Panc1 (cell line): ENCODE measurements at regions not wholly inside any gene's neighbourhood (a gene's known extent, or its start where the extent isn't known, plus 50 kb on each side); places are given as distances from the start of the nearest gene placed in this dataset.

Experiments used
- ATAC-seq: fragments of 200-7000 bp; cut with Tn5 transposase; 2 replicates; pipeline ENCODE4 v1.9.1; 2020; ENCODE audit warnings: mild to moderate bottlenecking, moderate library complexity
- BruUV-seq: library from RNA; stranded (reverse); fragments of 400-500 nt; replicated peaks from 2 replicates; lab custom pipeline; 2021; lab: Mats Ljungman, UMichigan
- CTCF ChIA-PET: fragments of 300-600 bp; sonication (Branson Sonifier 250); formaldehyde crosslinking; loops from one replicate; lab custom pipeline; 2022; ENCODE audit warnings: antibody characterized with exemption; lab: Charles Lee
- POLR2A ChIA-PET: fragments of 300-600 bp; sonication (Branson Sonifier 250); formaldehyde crosslinking; loops from one replicate; lab custom pipeline; 2022; ENCODE audit warnings: antibody characterized with exemption; lab: Charles Lee
- DNase-seq: peaks from one replicate; pipeline ENCODE4 v3.0.0-alpha.2; 2010; ENCODE audit warnings: low read depth, low spot score
- H3K27ac ChIP-seq: 2 replicates; pipeline ENCODE4 v1.5.1; 2011; ENCODE audit warnings: mild to moderate bottlenecking, low read length, inconsistent platforms
- H3K27me3 ChIP-seq: fragments of 200-500 bp; sonication (Bioruptor generic); 2 replicates; pipeline ENCODE4 v1.6.0; 2014; ENCODE audit warnings: low read length, inconsistent platforms; ENCODE audit not compliant: control insufficient read depth, insufficient read depth
- H3K36me3 ChIP-seq: fragments of 200-500 bp; sonication (Bioruptor generic); 2 replicates; pipeline ENCODE4 v1.5.1; 2014; ENCODE audit warnings: inconsistent platforms, mild to moderate bottlenecking, low read length, moderate library complexity; ENCODE audit not compliant: control insufficient read depth, insufficient read depth
- H3K4me1 ChIP-seq: 2 replicates; pipeline ENCODE4 v1.5.1; 2011; ENCODE audit warnings: inconsistent platforms, mild to moderate bottlenecking, low read length, moderate library complexity; ENCODE audit not compliant: control insufficient read depth, insufficient read depth
- H3K4me3 ChIP-seq, 2 experiments: 2 replicates each; pipeline ENCODE4 v1.5.1; 2011 to 2012; ENCODE audit warnings: low read depth in 2 of 2, low read length in 2 of 2, mild to moderate bottlenecking in 2 of 2, inconsistent platforms in 1 of 2, moderate library complexity in 1 of 2
- H3K9me3 ChIP-seq: fragments of 200-500 bp; sonication (Bioruptor generic); 2 replicates; pipeline ENCODE4 v1.5.1; 2014; ENCODE audit warnings: low read depth, mild to moderate bottlenecking, inconsistent platforms, low read length, moderate library complexity; ENCODE audit not compliant: control insufficient read depth, insufficient read depth
- CTCF ChIP-seq: fragments of 450-650 bp; IDR thresholded peaks from 2 replicates; pipeline ENCODE4 v1.5.1; 2017; ENCODE audit warnings: mild to moderate bottlenecking
- POLR2AphosphoS5 ChIP-seq: IDR thresholded peaks from 2 replicates; pipeline ENCODE4 v1.6.1; 2012; ENCODE audit warnings: mild to moderate bottlenecking, low read depth, low read length, moderate library complexity
- SIN3A ChIP-seq: IDR thresholded peaks from 2 replicates; pipeline ENCODE4 v1.6.1; 2012; ENCODE audit warnings: low read depth, mild to moderate bottlenecking, low read length, moderate library complexity, borderline replicate concordance; ENCODE audit not compliant: insufficient read depth
- TCF7L2 ChIP-seq: IDR thresholded peaks from 2 replicates; pipeline ENCODE4 v1.6.1; 2011; ENCODE audit warnings: mild to moderate bottlenecking, low read depth, low read length, inconsistent platforms
- in situ Hi-C: cut with HindIII; loops from 2 replicates; pipeline ENCODE4 v1.10.0; 2016; ENCODE audit warnings: low sequenced_read_pairs, low pct_unique_long_range_greater_than_20kb
- intact Hi-C: fragments of 100-400 bp; cut with micrococcal nuclease; formaldehyde crosslinking; loops from one replicate; pipeline ENCODE4 v1.10.0; 2022; ENCODE audit not compliant: unreplicated experiment
- TF ChIP-seq, protein P1 (sequence below), 2 experiments: IDR thresholded peaks; 2 replicates each; pipeline ENCODE4 v1.6.1; 2011 to 2012; ENCODE audit warnings: low read depth in 2 of 2, control low read depth in 1 of 2, low read length in 1 of 2, mild to moderate bottlenecking in 1 of 2, moderate library complexity in 1 of 2; ENCODE audit not compliant: insufficient read depth in 1 of 2

DNA sequence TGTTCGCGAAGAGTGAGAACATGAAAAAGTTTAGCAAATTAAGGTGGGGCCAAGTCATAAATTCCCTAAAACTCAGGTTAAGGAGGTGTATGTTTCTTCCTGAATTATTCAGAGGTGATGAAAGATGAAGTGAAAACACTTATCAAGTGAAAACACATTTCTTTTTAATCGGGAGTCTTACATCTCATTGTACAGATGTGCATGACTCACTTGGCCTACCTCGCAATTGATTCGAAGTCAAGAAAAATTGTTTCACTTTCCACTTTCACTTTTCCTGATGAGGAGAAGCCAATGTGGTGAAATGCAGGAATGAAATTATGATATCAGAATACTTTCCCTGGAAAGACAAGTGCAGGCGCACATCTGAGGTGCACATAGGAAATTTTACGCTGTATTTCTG, 78.7 kb downstream of the SLC25A46 start:
- ATAC-seq (no peak), DNase-seq (peak; percentile 12)
- Histone ChIP-seq H3K4me3 (peak overlapping the region in 1 of 2 experiments; percentile 6; a peak in 1 of 4 replicates), H3K27me3 (no peaks in the 10 kb centered on the region), H3K27ac (no peak overlapping the region), H3K4me1 (no peaks in the 10 kb centered on the region), H3K9me3 (no peaks in the 10 kb centered on the region), H3K36me3 (no peaks in the 10 kb centered on the region)
- ChIA-PET CTCF (no interaction called here), POLR2A (no interaction called here)
- no TSS peak for BruUV-seq
- intact Hi-C loops: no loop called here
- TF ChIP-seq POLR2AphosphoS5 (no peak), SIN3A (no peak), TCF7L2 (no peak), CTCF (no peak)
- TF ChIP-seq, protein P1, sequence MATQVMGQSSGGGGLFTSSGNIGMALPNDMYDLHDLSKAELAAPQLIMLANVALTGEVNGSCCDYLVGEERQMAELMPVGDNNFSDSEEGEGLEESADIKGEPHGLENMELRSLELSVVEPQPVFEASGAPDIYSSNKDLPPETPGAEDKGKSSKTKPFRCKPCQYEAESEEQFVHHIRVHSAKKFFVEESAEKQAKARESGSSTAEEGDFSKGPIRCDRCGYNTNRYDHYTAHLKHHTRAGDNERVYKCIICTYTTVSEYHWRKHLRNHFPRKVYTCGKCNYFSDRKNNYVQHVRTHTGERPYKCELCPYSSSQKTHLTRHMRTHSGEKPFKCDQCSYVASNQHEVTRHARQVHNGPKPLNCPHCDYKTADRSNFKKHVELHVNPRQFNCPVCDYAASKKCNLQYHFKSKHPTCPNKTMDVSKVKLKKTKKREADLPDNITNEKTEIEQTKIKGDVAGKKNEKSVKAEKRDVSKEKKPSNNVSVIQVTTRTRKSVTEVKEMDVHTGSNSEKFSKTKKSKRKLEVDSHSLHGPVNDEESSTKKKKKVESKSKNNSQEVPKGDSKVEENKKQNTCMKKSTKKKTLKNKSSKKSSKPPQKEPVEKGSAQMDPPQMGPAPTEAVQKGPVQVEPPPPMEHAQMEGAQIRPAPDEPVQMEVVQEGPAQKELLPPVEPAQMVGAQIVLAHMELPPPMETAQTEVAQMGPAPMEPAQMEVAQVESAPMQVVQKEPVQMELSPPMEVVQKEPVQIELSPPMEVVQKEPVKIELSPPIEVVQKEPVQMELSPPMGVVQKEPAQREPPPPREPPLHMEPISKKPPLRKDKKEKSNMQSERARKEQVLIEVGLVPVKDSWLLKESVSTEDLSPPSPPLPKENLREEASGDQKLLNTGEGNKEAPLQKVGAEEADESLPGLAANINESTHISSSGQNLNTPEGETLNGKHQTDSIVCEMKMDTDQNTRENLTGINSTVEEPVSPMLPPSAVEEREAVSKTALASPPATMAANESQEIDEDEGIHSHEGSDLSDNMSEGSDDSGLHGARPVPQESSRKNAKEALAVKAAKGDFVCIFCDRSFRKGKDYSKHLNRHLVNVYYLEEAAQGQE (IDR thresholded peaks at IDR 0.05; ENCODE audit: insufficient read depth in 1 of 2, low read depth in 2 of 2, low read length in 1 of 2): no peak
- in situ Hi-C loops: no loop called here

GRCh38 chr5:110823571-110823970, 84.8 kb downstream of the SLC25A46 start:
- ChIA-PET POLR2A (no interaction called here), CTCF (no interaction called here)
- BruUV-seq: no TSS peak
- TF ChIP-seq SIN3A: no peak
- TF ChIP-seq TCF7L2: no peak
- DNase-seq (no peak), ATAC-seq (no peak)
- in situ Hi-C loops (no loop called here), intact Hi-C loops (no loop called here)
- Histone ChIP-seq H3K27ac (no peak overlapping the region), H3K36me3 (no peaks in the 10 kb centered on the region), H3K9me3 (0 out of 2 replicates have a peak, but pooled peaks cover 2% of the 10 kb centered on the region), H3K4me1 (no peaks in the 10 kb centered on the region), H3K27me3 (no peaks in the 10 kb centered on the region), H3K4me3 (no peak overlapping the region)

DNA sequence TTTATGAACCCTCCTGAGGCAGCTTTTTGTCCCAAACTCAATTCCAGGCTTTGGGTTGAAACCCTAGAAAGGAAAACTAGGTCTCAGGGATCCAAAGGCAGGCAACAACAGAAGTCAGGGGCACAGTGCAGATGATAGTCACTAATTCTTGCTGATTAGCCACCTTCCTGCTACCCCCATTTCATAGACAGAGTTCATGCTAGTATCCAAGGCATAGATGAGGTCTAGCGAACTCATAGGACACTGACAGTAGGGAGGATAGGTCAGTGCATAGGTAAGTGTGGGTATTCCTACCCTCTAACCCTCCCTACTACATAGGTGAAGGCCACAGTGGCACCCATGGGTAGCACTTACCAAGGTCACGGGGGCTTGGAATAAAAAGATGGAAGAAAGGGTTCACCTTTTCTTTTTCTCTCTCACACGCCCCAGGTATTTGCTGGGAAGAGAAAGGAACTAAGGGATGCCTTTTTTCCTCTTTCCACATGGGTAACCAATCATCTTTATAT, 86.2 kb downstream of the SLC25A46 start:
- POLR2A ChIA-PET: no interaction called here
- BruUV-seq: no TSS peak
- no peak overlapping the region for H3K27ac ChIP-seq
- no peak overlapping the region for H3K4me3 ChIP-seq
- DNase-seq: no peak
- CTCF ChIA-PET: no interaction called here
- TF ChIP-seq, protein P1 (IDR thresholded peaks at IDR 0.05; ENCODE audit: insufficient read depth in 1 of 2, low read depth in 2 of 2, low read length in 1 of 2): no peak
- TF ChIP-seq POLR2AphosphoS5: no peak
- no peak for TF ChIP-seq CTCF
- no peak for TF ChIP-seq SIN3A
- no peak for TF ChIP-seq TCF7L2
- H3K9me3 ChIP-seq: peaks cover 2% of the 10 kb centered on the region; the same call in 1 of the 2 replicates
- no peaks in the 10 kb centered on the region for H3K27me3 ChIP-seq
- intact Hi-C loops (no loop called here), in situ Hi-C loops (no loop called here)
- no peak for ATAC-seq
- no peaks in the 10 kb centered on the region for H3K36me3 ChIP-seq
- H3K4me1 ChIP-seq: no peaks in the 10 kb centered on the region
